BE2C (cell line): ENCODE measurements at regions not wholly inside any gene's neighbourhood (a gene's known extent, or its start where the extent isn't known, plus 50 kb on each side); places are given as distances from the start of the nearest gene placed in this dataset.

Experiments
- DNase-seq: peaks from one replicate; pipeline ENCODE4 v3.0.0-alpha.2; 2020
- H3K27me3 ChIP-seq: fragments of 250-450 bp; sonication (Bioruptor Pico); 2 replicates; pipeline ENCODE4 v1.5.1; 2020; ENCODE audit warnings: mild to moderate bottlenecking
- H3K36me3 ChIP-seq: fragments of 250-450 bp; sonication (Bioruptor Pico); 2 replicates; pipeline ENCODE4 v1.5.1; 2020; ENCODE audit warnings: mild to moderate bottlenecking
- H3K4me1 ChIP-seq: fragments of 250-450 bp; sonication (Bioruptor Pico); 2 replicates; pipeline ENCODE4 v1.5.1; 2020
- H3K4me3 ChIP-seq: 2 replicates; pipeline ENCODE4 v1.5.1; 2011; ENCODE audit warnings: low read depth, low read length
- H3K9me3 ChIP-seq: fragments of 250-450 bp; sonication (Bioruptor Pico); 2 replicates; pipeline ENCODE4 v1.5.1; 2020
- TF ChIP-seq, protein P1 (sequence below): IDR thresholded peaks from 2 replicates; pipeline ENCODE4 v1.5.1; 2012; ENCODE audit warnings: mild to moderate bottlenecking, low read depth, low read length

DNA sequence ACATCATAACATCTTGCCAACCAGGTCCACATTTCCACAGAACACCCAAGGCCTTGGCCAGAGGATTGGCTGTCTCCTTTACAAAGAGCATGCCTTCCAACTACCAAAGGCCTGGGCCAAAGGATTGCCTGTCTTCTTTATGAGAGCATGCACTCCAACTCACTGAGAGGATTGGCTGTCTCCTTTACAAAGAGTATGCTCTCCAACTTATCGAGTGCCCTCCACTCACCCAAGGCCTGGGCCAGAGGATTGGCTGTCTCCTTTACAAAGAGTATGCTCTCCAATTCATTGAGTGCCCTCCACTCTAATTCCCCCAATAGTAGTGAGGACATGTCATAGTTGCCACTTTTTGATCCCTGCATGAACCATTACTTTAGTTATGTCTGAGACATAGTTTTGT is 79.9 kb upstream of the TAS2R1 start:
- Histone ChIP-seq H3K4me3 (no peak overlapping the region), H3K4me1 (peaks cover 5% of the 10 kb centered on the region), H3K36me3 (no peaks in the 10 kb centered on the region), H3K27me3 (no peaks in the 10 kb centered on the region), H3K9me3 (no peaks in the 10 kb centered on the region)
- DNase-seq: no peak
- TF ChIP-seq, protein P1, sequence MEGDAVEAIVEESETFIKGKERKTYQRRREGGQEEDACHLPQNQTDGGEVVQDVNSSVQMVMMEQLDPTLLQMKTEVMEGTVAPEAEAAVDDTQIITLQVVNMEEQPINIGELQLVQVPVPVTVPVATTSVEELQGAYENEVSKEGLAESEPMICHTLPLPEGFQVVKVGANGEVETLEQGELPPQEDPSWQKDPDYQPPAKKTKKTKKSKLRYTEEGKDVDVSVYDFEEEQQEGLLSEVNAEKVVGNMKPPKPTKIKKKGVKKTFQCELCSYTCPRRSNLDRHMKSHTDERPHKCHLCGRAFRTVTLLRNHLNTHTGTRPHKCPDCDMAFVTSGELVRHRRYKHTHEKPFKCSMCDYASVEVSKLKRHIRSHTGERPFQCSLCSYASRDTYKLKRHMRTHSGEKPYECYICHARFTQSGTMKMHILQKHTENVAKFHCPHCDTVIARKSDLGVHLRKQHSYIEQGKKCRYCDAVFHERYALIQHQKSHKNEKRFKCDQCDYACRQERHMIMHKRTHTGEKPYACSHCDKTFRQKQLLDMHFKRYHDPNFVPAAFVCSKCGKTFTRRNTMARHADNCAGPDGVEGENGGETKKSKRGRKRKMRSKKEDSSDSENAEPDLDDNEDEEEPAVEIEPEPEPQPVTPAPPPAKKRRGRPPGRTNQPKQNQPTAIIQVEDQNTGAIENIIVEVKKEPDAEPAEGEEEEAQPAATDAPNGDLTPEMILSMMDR: no peak

DNA sequence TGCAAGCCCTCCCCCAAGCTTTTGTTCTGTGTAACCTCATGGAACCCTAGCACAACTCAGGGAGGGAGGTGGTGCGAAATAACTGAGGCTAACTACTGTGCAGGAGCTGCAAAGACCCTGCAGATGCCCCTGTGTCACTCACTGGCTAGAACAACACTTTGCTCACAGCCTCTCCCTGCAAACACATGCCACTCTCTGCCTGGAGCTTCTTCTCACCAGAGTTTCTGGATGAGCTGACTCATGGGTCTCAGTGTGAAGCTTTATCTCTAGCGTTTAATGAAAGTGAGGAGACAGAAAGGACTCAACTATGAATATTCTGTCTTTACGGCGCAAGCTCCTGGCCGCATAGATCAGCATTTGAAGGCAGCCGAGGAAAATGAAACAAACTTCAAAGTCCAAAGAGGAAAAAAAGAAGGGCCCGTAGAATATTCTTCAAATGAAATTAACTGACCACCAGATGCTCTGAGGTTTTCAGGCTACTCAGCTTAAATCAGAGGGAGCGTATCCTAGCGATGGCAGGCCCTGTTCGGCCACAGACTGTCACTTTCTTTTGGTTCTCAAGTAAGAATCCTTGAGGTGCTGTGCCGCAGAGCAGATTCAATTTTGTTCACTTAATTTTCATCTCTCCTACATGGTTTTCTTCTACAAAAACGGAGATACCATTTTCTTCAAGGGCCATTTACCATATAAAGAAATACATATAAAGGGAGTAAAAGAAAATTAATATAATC is 77.7 kb upstream of the TAS2R1 start:
- DNase-seq: no peak
- Histone ChIP-seq H3K36me3 (no peaks in the 10 kb centered on the region), H3K27me3 (no peaks in the 10 kb centered on the region), H3K9me3 (no peaks in the 10 kb centered on the region), H3K4me1 (no peaks in the 10 kb centered on the region), H3K4me3 (no peak overlapping the region)
- TF ChIP-seq, protein P1: no peak

DNA sequence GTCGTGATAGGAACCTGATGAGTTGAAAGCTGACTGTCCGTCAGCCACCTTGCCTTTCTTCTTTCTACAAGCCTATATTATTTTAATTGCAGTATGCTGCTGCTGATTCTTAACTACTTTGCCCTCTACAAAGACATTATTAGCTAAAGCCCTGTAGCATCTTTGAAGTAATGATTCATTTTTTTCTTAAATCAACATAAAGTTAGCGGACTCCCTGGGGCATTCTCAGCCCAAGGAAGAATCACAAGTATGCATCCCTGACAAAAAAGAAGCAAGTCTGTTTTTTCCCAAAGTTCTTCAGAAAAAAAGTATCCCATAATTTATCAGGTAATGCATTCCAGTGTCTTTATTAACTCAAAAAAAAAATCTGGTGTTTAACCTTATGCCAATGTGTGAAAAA is 69.5 kb upstream of the TAS2R1 start:
- Histone ChIP-seq H3K36me3 (no peaks in the 10 kb centered on the region), H3K4me3 (no peak overlapping the region), H3K27me3 (no peaks in the 10 kb centered on the region), H3K4me1 (no peaks in the 10 kb centered on the region), H3K9me3 (no peaks in the 10 kb centered on the region)
- no peak for DNase-seq
- TF ChIP-seq, protein P1: no peak

- Histone ChIP-seq H3K27me3 (no peaks in the 10 kb centered on the region), H3K4me1 (no peaks in the 10 kb centered on the region), H3K9me3 (no peaks in the 10 kb centered on the region), H3K36me3 (no peaks in the 10 kb centered on the region), H3K4me3 (no peak overlapping the region)
- TF ChIP-seq, protein P1: no peak
- no peak for DNase-seq
Measured at GRCh38 chr5:9698841-9699240, 68.7 kb upstream of the TAS2R1 start.

- H3K4me3 ChIP-seq: no peak overlapping the region
- no peak for DNase-seq
- TF ChIP-seq, protein P1: no peak
Measured at GRCh38 chr5:9698125-9698826, 68.1 kb upstream of the TAS2R1 start.

DNA sequence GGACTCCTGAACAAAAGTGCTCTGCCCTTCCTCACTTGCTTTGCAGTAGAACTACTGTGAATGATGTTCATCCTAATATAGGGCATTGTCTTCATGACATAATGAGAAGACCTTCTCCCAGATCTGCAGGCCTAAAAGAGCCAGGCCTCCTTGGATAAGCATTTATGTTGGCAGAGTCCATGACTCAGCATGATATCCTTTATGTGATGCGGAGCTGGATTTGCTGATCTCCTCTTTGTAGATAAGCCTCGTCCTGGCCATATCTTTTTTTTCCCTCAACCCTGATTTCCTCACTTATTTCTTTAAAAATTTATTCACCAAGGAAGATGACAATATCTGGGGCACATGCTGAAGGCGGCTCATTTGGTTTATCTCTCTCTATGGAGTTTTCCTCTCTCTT is 62.4 kb upstream of the TAS2R1 start:
- Histone ChIP-seq H3K9me3 (no peaks in the 10 kb centered on the region), H3K4me3 (no peak overlapping the region), H3K4me1 (no peaks in the 10 kb centered on the region; the same call in 1 of the 2 replicates), H3K27me3 (no peaks in the 10 kb centered on the region), H3K36me3 (no peaks in the 10 kb centered on the region)
- DNase-seq: no peak
- TF ChIP-seq, protein P1: no peak

More at GRCh38 chr5:9698125-9698826, 68.1 kb upstream of the TAS2R1 start:
- no peaks in the 10 kb centered on the region for H3K27me3 ChIP-seq
- H3K36me3 ChIP-seq: no peaks in the 10 kb centered on the region
- no peaks in the 10 kb centered on the region for H3K4me1 ChIP-seq
- no peaks in the 10 kb centered on the region for H3K9me3 ChIP-seq
